Endothelial cell of umbilical vein (primary cell): ENCODE measurements at regions not wholly inside any gene's neighbourhood (a gene's known extent, or its start where the extent isn't known, plus 50 kb on each side); places are given as distances from the start of the nearest gene placed in this dataset.
"Not testable (repeated sequence)": the region's sequence is repeated elsewhere in the genome, so short reads cannot be mapped to it uniquely, and the experiment has no call there.

ENCODE experiments used
- GATA2 ChIP-seq: IDR thresholded peaks from 2 replicates; pipeline ENCODE4 v1.7.0; 2011; ENCODE audit warnings: low read depth, mild to moderate bottlenecking, moderate library complexity, mixed read lengths, low read length; ENCODE audit not compliant: insufficient read length, insufficient read depth
- MYC ChIP-seq: IDR thresholded peaks from one replicate; pipeline ENCODE4 v1.6.1; 2011; ENCODE audit warnings: mild to moderate bottlenecking, low read depth, low read length
- POLR2A ChIP-seq: IDR thresholded peaks from 2 replicates; pipeline ENCODE4 v1.6.1; 2012; ENCODE audit warnings: low read depth, mild to moderate bottlenecking, control low read depth, low read length
- TF ChIP-seq, protein P1 (sequence below), 2 donors: IDR thresholded peaks; 1 replicate in 1 of 2; 2 replicates in 1 of 2; pipeline ENCODE4 v1.5.1; 2011; ENCODE audit warnings: low read length in 2 of 2, mild to moderate bottlenecking in 2 of 2, moderate library complexity in 2 of 2, control low read depth in 1 of 2, inconsistent platforms in 1 of 2, low read depth in 1 of 2; ENCODE audit not compliant: insufficient read depth in 1 of 2; ENCODE audit errors: extremely low read depth in 1 of 2

- not testable (repeated sequence) for TF ChIP-seq MYC, POLR2A, GATA2
- TF ChIP-seq, protein P1, sequence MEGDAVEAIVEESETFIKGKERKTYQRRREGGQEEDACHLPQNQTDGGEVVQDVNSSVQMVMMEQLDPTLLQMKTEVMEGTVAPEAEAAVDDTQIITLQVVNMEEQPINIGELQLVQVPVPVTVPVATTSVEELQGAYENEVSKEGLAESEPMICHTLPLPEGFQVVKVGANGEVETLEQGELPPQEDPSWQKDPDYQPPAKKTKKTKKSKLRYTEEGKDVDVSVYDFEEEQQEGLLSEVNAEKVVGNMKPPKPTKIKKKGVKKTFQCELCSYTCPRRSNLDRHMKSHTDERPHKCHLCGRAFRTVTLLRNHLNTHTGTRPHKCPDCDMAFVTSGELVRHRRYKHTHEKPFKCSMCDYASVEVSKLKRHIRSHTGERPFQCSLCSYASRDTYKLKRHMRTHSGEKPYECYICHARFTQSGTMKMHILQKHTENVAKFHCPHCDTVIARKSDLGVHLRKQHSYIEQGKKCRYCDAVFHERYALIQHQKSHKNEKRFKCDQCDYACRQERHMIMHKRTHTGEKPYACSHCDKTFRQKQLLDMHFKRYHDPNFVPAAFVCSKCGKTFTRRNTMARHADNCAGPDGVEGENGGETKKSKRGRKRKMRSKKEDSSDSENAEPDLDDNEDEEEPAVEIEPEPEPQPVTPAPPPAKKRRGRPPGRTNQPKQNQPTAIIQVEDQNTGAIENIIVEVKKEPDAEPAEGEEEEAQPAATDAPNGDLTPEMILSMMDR (IDR thresholded peaks at IDR 0.05; ENCODE audit: extremely low read depth in 1 of 2, insufficient read depth in 1 of 2, low read depth in 1 of 2, low read length in 2 of 2), result not testable (repeated sequence)
Measured at GRCh38 chr13:52324831-52325230, 81.1 kb downstream of the THSD1 start.
